Activated T-helper 2 cell treated with anti-CD3 and anti-CD28 coated beads, Interferon-gamma antibody, Interleukin-2, Interleukin-4, amounts not matched to agents 10 μg/mL and 5 μg/mL and 100 μg/mL, durations not matched to agents 14 hours and 24 hours and 36 hours (primary cell): ENCODE measurements at regions not wholly inside any gene's neighbourhood (a gene's known extent, or its start where the extent isn't known, plus 50 kb on each side); places are given as distances from the start of the nearest gene placed in this dataset.

Experiments used
- DNase-seq: peaks from one replicate; pipeline ENCODE4 v3.0.0; 2021; ENCODE audit warnings: low spot score
- H3K27ac Mint-ChIP-seq: one replicate; pipeline ENCODE4 v1.8.0; 2021; ENCODE audit warnings: mixed read lengths
- H3K27me3 Mint-ChIP-seq: one replicate; pipeline ENCODE4 v1.8.0; 2021; ENCODE audit warnings: low read depth, mixed read lengths
- H3K36me3 Mint-ChIP-seq: one replicate; pipeline ENCODE4 v1.8.0; 2021; ENCODE audit warnings: low read depth, mixed read lengths
- H3K4me1 Mint-ChIP-seq: one replicate; pipeline ENCODE4 v1.8.0; 2021; ENCODE audit warnings: low read depth, mixed read lengths
- H3K4me3 Mint-ChIP-seq: one replicate; pipeline ENCODE4 v1.8.0; 2021; ENCODE audit warnings: low read depth, mild to moderate bottlenecking, moderate library complexity, mixed read lengths
- H3K9me3 Mint-ChIP-seq: one replicate; pipeline ENCODE4 v1.8.0; 2021; ENCODE audit warnings: mixed read lengths
- intact Hi-C: fragments of 100-400 bp; cut with micrococcal nuclease; formaldehyde crosslinking; loops from one replicate; pipeline ENCODE4 v1.15.1; 2023

DNA sequence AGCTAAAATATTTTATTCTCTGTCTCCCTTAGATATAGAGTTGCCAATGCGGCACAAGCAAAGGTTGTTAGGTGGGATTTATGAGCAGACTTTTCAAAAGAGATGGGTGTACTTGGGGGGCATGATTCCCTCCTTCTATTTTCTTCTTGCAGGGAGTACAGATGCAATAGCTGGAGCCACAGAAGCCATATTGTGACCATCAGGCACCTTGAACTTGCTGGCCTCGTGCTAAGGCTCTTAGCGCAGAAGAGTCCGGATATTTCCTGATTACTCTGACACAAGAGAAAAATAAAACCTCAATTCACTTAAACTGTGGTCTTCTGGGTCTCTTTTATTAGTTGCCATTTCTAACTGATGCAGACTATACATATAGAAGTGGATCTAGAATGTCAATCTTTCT, 547.4 kb downstream of the MIAT start:
- Mint-ChIP-seq H3K36me3 (no peaks in the 10 kb centered on the region), H3K4me1 (no peaks in the 10 kb centered on the region), H3K27ac (no peak overlapping the region), H3K4me3 (no peak overlapping the region), H3K9me3 (no peaks in the 10 kb centered on the region), H3K27me3 (no peaks in the 10 kb centered on the region)
- DNase-seq, result no peak
- intact Hi-C loops, result no loop called here

DNA sequence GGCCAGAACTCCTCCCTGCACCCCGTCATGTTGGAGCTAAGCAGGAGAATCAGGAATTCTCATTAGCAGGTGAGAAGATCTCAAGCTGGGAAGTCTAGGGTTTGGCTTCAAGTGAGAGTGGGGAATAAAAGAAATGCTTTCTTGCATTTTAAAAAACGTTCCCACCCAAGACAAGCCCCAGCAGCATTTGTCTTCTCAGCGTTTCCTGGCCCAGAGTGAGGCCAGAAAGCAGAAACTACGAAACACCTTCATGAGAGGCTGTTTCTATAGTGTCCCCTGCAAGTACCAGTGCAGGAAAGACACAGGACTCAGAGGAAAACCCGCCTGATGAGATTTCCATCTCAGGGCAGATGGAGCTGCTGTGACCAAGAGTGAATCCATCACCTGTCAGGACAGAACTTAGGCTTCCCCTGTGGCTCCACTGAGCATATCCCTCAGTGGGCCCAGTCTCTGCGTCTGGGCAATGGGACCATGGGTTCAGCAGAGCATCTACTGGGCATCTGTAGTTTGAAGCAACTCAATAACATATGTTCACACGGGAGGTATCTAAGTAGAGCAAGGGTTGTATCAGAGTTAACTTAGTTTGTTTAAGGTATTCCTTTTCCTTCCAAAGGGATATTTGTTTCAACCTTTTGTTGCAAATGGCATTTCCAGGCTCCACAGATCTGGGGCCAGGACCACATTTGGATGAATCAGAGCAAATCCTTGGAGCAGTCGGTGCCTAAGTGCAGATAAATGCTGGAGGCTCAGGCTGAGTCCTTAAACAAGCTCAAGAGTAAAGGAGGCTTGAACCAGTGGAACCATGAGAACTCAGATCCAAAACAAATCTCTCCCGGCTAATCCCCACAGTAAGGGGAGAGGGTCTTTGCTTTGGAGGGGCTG, 548.3 kb downstream of the MIAT start:
- Mint-ChIP-seq H3K9me3 (no peaks in the 10 kb centered on the region), H3K27me3 (no peaks in the 10 kb centered on the region), H3K27ac (no peak overlapping the region), H3K4me3 (no peak overlapping the region), H3K36me3 (no peaks in the 10 kb centered on the region), H3K4me1 (no peaks in the 10 kb centered on the region)
- DNase-seq, result no peak
- intact Hi-C loops, result no loop called here

DNA sequence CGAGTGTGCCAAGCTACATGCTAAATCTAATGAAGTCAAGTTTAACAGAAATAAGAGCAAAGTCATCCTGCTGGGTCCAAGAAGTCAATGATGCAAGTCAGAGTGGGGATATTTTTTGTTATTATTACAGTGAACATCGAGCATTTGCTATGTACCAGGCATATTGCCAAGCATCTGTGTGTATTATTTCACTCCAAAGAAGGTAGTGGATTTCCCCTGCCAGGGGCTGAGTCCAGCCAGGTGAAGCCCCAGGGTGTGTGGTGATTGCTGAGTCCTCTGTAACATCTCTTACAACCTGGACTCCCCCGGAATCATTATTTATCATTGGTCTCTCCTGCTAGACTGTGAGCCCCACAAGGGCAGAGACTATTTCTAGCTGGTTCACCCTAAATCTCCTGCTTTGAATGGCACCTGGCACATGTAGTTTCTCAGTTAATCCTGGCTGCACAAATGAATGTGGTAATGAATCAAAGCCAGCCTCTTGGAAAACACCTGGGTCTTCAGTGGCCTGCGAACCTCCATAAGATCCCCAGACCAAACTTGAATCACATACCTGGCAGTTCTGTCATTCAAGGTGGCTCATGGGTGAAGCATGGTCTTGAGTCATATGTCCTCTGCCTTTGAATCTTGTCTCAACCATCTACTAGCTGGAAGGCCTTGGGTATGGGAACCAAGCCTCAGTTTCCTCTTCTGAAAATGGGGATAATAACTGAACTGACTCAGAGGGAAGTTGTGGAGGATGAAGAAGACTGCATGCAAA, 549.2 kb downstream of the MIAT start:
- Mint-ChIP-seq H3K4me3 (no peak overlapping the region), H3K27me3 (no peaks in the 10 kb centered on the region), H3K9me3 (no peaks in the 10 kb centered on the region), H3K27ac (no peak overlapping the region), H3K36me3 (no peaks in the 10 kb centered on the region), H3K4me1 (no peaks in the 10 kb centered on the region)
- no peak for DNase-seq
- intact Hi-C loops, result no loop called here

DNA sequence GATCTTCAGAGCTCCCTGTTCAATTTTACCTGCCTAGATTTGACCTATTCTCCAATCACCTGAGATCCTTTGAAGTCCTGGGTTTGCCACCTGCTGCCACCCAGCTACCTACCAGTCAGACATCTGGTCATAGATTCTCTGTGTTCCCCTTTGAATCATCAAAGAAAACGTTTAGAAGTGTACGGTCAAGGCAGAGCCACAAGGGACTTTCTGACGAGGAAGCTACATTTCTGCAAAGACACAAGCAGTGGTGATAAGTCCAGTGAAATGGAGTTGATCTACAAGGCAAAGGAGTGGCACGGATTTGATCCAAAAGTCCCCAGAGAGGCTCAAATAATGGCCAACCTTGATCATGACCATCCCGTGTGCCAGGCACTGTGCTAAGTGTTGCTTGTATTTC, 549.9 kb downstream of the MIAT start:
- intact Hi-C loops, result no loop called here
- no peaks in the 10 kb centered on the region for H3K4me1 Mint-ChIP-seq
- H3K9me3 Mint-ChIP-seq, result no peaks in the 10 kb centered on the region
- H3K27me3 Mint-ChIP-seq, result no peaks in the 10 kb centered on the region
- no peak overlapping the region for H3K27ac Mint-ChIP-seq
- no peaks in the 10 kb centered on the region for H3K36me3 Mint-ChIP-seq
- no peak overlapping the region for H3K4me3 Mint-ChIP-seq
- no peak for DNase-seq

DNA sequence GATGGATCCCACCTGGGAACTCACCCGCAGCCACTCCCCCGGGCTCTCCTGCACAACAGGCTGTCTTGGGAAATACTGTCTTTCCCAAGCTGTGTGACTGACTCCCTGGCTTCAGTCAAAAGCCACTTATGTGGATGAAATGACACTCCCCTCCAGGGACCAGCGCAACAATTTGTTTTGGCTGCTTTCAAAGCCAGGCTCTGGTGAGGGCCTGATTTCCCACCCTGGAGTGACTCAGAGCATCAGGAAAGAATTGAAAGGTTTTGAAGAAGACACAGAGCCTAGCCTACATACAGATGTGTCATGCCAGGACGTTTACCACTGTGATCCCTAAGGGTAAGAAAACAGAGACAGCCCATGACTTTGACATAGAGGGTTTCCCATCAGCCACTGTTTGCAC, 550.5 kb downstream of the MIAT start:
- no peaks in the 10 kb centered on the region for H3K4me1 Mint-ChIP-seq
- no peaks in the 10 kb centered on the region for H3K36me3 Mint-ChIP-seq
- no peak overlapping the region for H3K4me3 Mint-ChIP-seq
- H3K9me3 Mint-ChIP-seq, result no peaks in the 10 kb centered on the region
- H3K27ac Mint-ChIP-seq, result no peak overlapping the region
- intact Hi-C loops, result no loop called here
- peaks cover 3% of the 10 kb centered on the region for H3K27me3 Mint-ChIP-seq
- no peak for DNase-seq

DNA sequence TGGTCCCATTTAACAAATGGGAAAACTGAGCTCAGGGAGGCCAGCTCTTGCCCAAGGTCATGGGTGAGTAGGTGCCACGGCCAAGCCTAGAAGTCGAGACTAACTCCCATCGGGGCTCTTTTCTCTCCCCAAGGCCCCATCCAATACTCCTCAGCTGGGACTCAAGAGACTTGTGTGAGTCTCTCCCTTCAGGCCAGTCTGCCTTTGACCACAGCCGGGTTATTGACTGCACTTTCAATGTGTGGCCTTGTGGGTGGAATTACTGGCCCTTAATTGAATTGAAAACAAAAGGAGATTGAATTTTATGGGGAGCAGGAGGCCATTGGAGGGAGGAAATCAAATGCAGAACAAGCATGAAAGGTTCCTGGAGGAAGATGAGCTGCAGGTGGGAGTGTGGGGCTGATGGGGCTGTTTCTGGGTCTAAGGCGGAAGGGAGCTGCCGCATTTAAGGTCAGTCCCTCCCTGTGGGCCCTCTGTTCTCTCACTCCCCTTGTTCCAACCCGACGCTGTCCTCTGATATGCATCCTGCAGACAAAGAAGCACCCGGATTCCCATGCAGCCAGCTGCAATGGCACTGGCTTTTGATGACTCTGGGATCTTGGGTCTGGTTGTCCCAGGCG, 552.8 kb downstream of the MIAT start:
- H3K4me1 Mint-ChIP-seq, result no peaks in the 10 kb centered on the region
- H3K27ac Mint-ChIP-seq, result no peak overlapping the region
- no peak overlapping the region for H3K4me3 Mint-ChIP-seq
- intact Hi-C loops, result no loop called here
- peaks cover 4% of the 10 kb centered on the region for H3K27me3 Mint-ChIP-seq
- DNase-seq, result no peak
- H3K36me3 Mint-ChIP-seq, result no peaks in the 10 kb centered on the region
- no peaks in the 10 kb centered on the region for H3K9me3 Mint-ChIP-seq

DNA sequence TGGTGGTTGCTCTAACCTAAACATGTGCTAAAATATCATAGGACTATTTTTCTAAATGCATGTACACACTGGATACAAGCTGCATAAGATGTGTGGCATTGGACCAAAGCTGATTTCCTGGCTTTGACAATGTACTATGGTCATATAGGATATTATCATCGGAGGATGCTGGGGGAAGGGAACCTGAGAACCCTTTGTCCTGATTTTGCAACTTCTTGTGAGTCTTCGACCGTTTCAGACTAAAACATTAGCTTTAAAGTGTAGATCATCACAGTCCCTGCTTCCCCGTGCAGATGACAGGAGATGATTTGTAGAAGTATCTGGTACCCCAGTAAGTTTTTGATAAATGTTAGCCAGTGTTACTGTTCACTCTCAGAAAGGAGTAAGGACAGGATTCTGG, 554.7 kb downstream of the MIAT start:
- Mint-ChIP-seq H3K36me3 (no peaks in the 10 kb centered on the region), H3K27ac (no peak overlapping the region), H3K4me3 (no peak overlapping the region), H3K4me1 (no peaks in the 10 kb centered on the region), H3K27me3 (peaks cover 4% of the 10 kb centered on the region), H3K9me3 (no peaks in the 10 kb centered on the region)
- no peak for DNase-seq
- intact Hi-C loops, result no loop called here

DNA sequence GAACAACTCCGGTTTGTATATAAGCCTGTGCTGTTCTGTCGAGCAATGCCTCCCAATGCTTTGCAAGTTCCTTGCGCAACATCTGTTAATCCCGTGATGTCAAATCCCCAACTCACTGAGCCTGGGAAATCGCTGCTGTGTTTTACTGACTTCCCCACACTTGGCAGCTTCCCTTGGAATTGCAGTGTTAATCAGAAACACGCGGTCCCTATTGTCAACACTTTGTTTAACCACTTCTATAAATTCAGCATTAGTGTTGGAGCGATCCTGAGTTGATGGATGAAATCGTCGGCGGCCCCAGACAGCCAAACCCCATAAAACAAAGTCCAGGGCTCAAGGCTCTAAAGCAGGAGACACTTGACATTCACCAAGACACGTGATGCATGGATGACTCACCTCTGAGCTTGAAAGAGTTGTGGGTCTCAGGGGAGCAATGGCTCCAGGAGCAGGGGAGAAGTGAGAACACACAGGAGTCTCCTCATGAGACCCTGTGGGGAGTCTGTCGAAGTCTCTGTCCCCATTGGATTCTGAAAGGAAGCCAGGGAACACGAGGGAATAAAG, 555.3 kb downstream of the MIAT start:
- Mint-ChIP-seq H3K27ac (no peak overlapping the region), H3K27me3 (peaks cover 4% of the 10 kb centered on the region), H3K9me3 (no peaks in the 10 kb centered on the region), H3K36me3 (no peaks in the 10 kb centered on the region), H3K4me1 (no peaks in the 10 kb centered on the region), H3K4me3 (no peak overlapping the region)
- intact Hi-C loops, result no loop called here
- DNase-seq, result no peak

DNA sequence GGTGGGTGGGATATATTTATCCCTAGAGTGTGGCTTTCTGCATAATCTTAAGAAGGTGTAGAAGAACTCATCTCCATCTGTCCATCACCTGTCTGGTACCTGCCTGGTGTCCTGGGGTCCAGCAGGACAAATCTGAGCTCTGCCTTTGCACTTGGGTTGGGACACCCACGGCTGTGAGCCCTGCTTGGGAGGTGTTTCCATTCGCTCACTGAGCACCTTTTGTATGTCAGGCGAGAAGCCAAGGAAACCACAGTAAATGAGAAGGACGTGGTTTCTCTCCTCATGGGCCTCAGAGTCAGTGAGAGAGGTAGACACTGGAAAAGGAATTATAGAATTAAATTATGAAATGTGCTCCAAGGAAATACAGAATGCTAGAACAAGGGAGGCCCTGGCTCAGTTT, 555.9 kb downstream of the MIAT start:
- intact Hi-C loops, result no loop called here
- no peaks in the 10 kb centered on the region for H3K36me3 Mint-ChIP-seq
- H3K27ac Mint-ChIP-seq, result no peak overlapping the region
- no peak for DNase-seq
- peaks cover 4% of the 10 kb centered on the region for H3K27me3 Mint-ChIP-seq
- no peak overlapping the region for H3K4me3 Mint-ChIP-seq
- no peaks in the 10 kb centered on the region for H3K4me1 Mint-ChIP-seq
- H3K9me3 Mint-ChIP-seq, result no peaks in the 10 kb centered on the region

DNA sequence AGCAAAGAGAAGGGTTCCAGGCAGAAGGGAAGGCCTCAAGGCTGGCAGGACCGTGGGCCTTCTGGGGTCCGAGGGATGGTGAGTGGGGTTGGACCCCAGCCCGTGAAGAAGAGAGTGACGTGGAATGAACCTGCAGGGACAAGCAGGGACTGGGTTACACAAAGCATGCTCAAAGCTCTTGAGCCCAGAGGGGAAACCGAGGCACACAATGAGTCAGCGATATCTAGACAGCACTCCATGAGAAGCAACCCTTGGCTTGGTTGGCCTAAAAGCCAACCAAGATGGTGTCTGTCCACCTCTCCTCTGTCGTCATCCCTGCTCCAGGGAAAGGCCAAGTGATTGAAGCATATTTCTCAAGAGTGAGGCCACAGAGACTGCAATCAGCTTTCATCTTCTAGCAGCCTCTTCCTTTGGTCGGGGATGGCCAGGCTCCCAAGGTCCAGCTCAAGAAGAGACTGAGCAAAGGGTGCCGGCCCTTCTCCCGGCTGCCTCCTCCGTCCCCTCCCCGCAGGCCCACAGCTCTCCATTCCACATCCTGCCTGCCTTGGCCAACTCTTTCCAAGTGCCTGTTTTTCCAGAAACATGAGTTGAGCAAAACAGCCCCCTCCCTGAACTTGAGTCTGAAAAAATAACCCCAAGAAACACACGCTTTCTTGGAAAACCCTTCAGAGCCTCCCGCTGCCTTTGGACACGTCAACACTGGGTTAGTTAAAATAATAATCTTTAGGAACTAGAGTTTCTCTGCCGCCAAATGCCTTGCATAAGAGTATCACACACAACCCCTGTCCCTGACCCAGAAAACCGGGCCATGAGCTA, 556.6 kb downstream of the MIAT start:
- intact Hi-C loops, result no loop called here
- Mint-ChIP-seq H3K4me1 (no peaks in the 10 kb centered on the region), H3K27ac (no peak overlapping the region), H3K36me3 (no peaks in the 10 kb centered on the region), H3K9me3 (no peaks in the 10 kb centered on the region), H3K27me3 (peaks cover 4% of the 10 kb centered on the region), H3K4me3 (no peak overlapping the region)
- DNase-seq, result no peak

DNA sequence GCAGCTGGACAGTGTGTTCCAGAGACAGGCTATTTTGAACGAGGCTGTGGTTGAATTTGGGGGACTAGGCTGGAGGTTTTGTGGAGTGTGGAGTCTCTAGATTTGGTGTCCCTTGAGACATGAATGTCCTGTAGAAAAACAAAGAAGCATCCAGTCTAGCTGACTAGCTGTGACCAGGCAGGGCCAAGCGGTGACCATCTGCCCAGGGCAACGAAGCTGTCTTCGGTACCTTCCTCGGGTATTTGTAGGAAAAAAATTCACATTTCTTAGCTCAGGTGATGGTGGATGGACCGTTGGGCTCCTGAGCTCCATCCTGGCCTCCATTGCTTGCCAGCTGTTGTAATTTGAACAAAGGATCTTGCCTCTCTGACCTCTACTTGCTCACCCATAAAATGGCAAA, 557.3 kb downstream of the MIAT start:
- Mint-ChIP-seq H3K27ac (no peak overlapping the region), H3K36me3 (no peaks in the 10 kb centered on the region), H3K9me3 (no peaks in the 10 kb centered on the region), H3K4me1 (no peaks in the 10 kb centered on the region), H3K27me3 (peaks cover 4% of the 10 kb centered on the region), H3K4me3 (no peak overlapping the region)
- intact Hi-C loops, result no loop called here
- DNase-seq, result no peak

DNA sequence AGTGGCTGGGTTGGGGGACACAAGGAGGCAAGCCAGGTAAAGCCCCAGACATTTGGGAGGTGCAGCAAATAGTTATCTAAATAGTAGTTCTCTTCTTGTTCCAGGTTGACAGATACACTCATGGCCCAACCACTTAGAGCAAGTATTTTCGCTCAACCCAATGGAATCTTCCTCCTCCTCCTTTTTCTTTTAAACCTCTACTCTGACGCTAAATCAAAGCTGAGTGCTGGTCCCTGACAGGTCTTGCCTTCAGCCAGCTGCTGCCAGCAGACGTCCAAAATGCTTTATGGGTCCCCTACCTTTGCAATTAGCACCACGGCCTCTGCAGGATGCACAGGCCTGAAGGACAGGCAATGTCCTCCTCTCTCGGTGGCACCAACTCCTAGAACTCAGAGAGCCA, 558.5 kb downstream of the MIAT start:
- Mint-ChIP-seq H3K4me3 (no peak overlapping the region), H3K27me3 (peaks cover 4% of the 10 kb centered on the region), H3K36me3 (no peaks in the 10 kb centered on the region), H3K9me3 (no peaks in the 10 kb centered on the region), H3K4me1 (no peaks in the 10 kb centered on the region), H3K27ac (no peak overlapping the region)
- intact Hi-C loops, result no loop called here
- DNase-seq, result no peak
